ENCODE measurements at regions not wholly inside any gene's neighbourhood (a gene's known extent, or its start where the extent isn't known, plus 50 kb on each side); places are given as distances from the start of the nearest gene placed in this dataset.

GRCh38 chr5:147037515-147038205 lies 159.1 kb upstream of the PPP2R2B start:
- no peak for DNase-seq

GRCh38 chr5:147040856-147041255 lies 162.3 kb upstream of the PPP2R2B start:
- DNase-seq = no peak

DNA sequence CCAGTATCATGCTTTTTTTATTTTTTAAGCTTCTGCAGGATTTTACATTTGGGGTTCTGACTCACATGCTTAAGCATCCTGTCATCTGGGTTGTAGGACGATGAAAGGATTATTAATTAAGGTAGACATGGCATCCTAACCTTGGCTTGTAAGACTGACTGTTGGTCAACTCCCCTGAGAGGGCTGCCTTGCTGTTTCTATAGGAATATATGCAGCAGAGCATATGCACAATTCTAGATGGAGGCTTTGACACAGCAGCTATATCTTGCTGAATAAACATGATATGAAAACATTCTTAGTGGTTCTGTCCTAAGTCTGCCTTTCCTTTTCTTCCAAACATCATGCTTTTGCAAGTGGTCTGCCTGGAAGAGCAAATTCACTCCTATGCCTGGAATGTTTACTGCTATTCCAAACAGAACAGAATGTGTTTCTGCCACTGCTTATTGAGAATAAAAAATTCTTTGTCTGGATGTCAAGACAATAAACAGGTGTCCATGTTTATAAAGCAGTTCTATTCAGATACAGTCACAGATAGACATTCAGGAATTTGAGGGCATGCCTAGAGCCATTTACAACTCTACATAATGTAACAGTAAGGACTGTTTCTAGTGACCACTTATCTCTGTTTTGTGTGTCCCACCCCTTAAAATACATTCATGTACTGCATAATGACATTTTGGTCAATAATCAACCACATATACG lies 166.2 kb upstream of the PPP2R2B start:
- DNase-seq = no peak

- no peak for DNase-seq
These were observed 166.7 kb upstream of the PPP2R2B start for GRCh38 chr5:147045290-147045689.

DNA sequence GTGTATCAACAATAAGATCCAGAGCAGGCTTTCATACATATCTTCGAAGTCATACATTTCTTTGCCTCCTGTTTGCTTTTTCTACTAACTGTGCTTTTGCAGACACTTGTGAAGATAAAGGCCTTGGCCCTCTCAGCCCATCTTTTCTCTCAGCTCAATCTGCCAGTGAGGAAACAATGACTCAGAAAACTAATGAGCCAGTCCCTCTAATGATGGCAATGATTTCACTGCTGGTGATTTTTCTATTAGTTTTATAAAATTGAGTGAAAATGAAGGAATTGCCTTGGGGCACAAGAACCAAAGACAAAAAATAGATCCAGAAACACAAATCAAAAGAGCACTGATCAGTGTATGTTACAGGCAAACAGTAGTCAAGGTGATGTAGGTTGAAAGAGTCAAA lies 167.7 kb upstream of the PPP2R2B start:
- no peak for DNase-seq

DNA sequence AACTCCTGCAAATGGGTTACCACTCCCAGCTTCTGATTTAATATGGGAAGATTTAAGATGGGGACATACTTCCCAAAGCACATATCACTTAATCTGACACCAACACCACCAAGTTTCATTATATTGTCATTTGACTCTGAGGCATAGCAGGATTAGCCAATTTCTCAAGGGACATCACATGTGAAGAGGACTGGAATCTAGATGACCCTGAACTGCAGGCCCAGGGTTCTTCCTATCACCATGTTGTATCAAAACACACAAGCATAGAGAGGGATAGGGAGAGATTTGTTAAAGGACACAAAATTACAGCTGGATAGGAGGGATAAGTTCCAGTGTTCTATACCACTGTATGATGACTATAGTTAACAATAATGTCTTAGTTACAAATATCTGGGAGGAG lies 168.3 kb upstream of the PPP2R2B start:
- no peak for DNase-seq

DNA sequence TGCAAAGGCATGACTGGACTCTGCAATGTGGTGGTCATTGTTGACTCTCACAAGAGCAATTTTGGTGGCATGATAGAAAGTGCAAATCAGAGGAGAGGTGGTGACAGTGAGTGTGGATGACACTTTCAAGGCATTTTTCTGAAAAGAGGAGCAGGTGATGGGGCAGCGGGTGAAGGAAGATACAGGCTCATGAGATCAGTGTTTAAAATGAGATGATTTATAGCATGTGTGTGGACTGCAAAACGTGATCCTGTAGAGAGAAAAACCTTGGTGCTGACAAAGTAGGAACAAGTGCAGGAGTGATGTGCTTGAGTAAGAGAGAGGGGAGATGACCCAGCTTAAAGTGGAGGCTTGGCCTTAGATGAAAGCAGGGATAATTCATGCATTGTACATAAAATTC lies 171.2 kb upstream of the PPP2R2B start:
- DNase-seq = no peak

GRCh38 chr5:147050172-147050571 lies 171.6 kb upstream of the PPP2R2B start:
- no peak for DNase-seq

DNA sequence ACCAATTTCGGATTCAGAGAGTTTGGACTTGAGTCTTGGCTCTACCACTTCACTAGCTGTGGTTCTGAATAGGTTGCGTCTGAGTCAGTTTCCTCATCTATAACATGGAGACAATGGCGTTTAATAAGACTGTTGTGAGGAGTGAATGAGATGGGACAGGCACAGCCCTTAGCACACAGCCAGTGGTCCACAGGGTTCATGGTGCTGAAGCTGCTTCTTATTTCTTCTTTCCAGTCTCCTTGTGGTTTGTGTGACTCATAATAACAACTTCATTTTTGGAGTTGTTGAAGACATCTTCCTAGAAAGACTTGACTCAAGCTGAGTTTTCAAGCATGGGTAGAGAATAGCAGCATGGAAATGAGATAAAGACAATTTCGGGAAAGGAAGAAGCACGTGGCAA lies 172.6 kb upstream of the PPP2R2B start:
- DNase-seq = peak; percentile 40

- no peak for DNase-seq
These were observed 174.0 kb upstream of the PPP2R2B start for GRCh38 chr5:147052519-147052918.

DNA sequence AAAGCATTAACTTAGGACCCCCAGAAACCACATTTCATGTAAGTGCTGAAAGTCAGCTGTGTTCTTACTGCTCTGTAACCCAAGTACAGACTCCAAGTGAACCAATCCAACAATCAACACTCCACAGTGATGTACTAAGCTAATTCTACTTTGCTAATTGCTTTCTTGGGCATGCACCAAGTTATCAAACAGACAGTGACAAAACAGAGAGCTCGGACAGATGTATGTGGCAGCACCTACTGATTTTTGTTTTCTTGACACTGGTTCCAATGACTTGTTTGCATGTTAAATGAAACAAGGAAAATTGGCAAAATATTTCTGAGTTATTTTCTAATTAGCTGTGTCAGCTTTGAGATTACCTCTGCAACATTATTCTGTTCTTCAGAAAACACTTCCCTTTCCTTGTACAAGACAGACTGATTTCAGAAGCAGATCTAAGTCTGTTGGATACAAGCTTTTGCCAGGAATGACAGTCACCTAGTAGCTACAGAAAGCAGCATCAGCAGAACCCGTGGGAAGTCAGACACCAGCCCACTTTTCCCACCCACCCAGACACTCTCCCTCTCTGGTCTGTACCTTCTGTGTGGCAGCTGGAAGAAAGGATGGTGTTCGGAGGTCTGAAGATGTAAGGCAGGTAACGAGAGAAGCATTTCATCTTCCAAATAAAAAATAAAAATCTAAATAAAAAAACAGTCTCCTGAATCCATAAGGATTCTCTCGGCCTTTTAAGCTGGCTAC lies 176.7 kb upstream of the PPP2R2B start:
- no peak for DNase-seq

DNA sequence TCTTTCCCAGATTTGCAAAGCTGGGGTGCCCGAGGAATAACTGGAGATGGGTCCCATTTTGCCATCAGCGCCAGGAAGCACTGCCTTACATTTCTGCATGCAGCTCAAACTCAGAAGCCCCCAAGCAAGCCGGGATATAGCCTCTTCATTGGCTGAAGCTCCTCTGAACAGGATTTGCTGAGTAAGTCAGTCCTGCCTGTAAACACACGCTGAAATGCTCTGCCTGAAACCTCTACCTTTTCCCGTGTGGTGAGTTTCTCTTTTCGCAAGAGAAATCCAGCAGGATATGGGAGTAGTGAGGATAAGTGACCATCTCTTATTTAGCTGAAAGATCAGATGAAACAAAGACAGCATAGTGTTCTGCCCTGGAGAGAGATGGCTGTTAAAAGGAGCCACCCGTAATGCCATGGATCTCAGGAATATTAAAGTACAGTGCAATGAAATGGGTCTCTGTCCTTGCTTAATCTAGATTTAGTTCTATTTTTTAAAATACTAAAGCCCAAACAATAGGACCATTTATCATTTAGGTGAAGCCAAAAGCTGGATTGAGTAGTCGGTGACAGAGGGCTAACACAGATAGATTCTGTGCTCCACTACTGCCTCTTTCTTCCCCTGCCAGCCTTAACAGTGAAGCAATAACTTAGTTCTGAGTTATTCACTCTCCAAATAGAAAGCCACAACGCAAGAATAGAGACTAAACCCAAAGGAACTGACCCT lies 177.5 kb upstream of the PPP2R2B start:
- DNase-seq = no peak

- DNase-seq = no peak
These were observed 177.8 kb upstream of the STK32A start for GRCh38 chr5:147057051-147057450.

GRCh38 chr5:147061431-147061830 lies 173.4 kb upstream of the STK32A start:
- DNase-seq = no peak

DNA sequence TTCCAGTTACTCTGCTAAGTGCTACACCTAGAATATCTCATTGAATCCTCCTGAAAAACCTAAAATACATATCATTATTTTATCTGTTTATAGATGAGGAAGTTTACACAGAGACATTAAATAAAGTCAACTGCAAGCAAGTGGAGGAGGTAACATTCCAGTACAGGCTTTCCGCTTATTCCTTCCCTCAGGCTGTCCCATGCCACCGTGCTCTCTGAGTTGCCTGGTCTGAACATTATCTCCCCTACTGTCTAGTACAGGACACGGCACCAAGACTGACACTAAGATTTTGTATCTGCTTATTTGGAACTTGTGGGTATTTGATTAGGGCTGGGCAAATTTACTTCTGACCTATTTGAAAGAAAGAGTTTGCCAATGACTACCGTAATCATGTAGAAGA lies 172.4 kb upstream of the STK32A start:
- no peak for DNase-seq

GRCh38 chr5:147063943-147064342 lies 170.9 kb upstream of the STK32A start:
- no peak for DNase-seq

DNA sequence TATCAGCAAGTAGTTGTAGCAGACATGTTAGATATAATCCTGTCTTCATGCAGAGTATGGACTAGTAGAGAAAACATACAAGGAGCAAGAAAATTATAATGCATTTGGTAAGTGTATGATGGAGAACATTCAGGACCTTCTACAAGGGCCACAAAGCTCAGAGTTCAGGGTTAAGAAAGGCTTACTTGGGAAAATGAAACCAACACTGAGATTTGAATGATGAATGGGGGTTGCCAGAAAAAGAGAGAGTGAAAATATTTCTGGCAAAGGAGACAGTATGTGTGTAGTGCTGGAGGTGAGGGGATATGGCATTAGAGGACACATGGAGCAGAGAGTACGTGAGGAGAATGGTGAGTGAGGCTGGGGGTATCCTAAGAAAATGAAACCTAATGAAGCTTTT lies 169.8 kb upstream of the STK32A start:
- DNase-seq = no peak

DNA sequence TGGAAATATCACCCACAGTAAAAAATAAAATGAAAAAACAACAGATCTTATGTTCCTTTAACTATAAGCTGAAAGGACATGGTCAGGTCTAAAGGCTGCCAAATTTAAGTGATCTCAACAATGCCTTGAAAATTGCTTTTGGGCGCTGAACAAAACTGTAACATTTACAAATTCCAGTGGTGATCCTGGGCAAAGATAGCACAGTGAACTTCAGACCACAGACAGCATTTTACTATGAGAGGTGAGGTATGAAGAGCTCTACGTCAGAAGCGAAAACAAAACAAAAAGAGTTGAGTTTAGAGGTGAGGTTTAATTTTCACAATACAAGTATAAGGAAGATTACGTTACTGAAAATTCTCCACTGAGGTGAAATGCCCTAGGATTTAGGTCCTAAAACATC lies 165.8 kb upstream of the STK32A start:
- no peak for DNase-seq

DNA sequence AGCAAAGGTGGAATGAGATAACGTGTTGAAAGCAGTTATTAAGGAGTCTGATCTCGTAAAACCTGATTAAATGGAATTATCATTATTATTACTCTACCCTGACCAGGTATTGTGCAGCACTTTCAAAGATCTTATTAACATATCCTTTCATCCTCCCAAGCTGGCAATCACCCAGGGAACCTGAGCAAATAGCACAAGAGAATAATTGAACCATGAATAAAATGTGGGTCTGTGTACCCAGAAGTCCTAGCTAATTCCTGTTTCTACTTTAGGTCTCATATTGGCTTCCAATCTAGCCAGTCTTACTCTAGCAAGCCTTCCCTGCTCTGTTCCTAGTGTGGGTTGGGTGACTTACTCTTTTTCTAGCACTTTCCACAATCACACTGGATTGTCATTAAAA lies 162.2 kb upstream of the STK32A start:
- no peak for DNase-seq

- no peak for DNase-seq
These were observed 161.7 kb upstream of the STK32A start for GRCh38 chr5:147073098-147073497.

GRCh38 chr5:147075187-147075586 lies 159.6 kb upstream of the STK32A start:
- no peak for DNase-seq

DNA sequence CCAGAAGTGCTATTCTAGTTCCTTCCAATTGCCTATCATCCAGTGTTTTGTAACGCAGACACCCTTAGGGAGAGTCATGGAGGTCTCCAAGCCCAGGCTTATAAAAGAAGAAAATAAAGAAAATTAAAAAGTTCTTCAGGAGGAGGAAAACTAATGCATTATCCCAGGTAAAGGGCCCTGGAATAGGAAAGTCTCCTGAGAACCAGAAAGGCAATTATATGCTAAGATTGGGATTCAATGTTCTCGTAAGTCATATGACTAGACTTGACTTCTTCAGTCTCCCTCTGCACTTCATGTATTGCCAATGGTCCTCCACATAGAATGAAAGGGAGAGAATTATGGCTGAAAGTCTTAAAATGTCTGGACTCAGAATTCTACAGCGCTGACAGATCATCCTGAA lies 154.4 kb upstream of the STK32A start:
- DNase-seq = no peak

DNA sequence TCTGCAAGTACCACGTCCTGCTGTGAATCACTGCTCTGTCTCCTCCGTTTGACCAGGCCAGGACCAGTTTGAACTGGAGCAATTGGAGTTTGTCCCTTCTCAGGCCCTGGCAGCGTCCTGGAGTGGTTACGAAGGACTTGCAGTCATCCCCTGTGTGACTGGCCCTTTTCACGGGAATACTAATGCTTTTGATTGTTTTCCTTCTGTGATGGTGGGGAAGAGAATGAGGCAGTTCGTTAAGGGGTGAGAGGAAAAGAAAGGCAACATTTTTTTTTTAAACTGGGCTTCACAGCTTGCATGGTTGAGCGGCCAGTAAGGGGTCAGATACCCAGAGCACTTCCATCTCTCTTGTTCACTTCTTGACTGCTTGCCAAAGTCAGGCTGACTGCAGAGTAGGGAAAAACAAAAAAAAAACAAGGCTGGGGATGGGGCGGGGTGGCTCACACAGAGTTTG lies 153.5 kb upstream of the STK32A start:
- DNase-seq = no peak

All from MV-4-11 (cell line).